ENCODE measurements at regions not wholly inside any gene's neighbourhood (a gene's known extent, or its start where the extent isn't known, plus 50 kb on each side); places are given as distances from the start of the nearest gene placed in this dataset.
"Not testable (repeated sequence)": the region's sequence is repeated elsewhere in the genome, so short reads cannot be mapped to it uniquely, and the experiment has no call there.

DNA sequence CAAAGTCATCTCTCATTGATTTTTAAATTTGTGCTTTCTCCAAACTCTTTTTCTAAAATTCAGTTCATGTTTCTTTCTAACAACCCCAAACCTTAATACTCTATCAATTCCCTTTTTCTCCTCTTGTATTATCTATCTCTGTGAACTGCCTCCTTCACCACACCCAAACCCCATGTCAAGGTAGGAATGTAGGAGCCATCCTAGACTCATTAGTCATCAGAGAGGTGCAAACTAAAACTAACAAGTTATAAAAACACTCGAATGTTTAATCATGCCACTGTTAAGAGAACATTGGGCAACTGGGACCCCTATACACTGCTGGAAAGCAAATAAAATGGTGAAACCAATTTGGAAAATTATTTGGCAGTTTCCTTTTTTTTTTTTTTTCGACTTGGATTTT lies 533.8 kb upstream of the LRRN3 start:
- no peak for TF ChIP-seq CTCF (IDR thresholded peaks at IDR 0.05; ENCODE audit: borderline replicate concordance, insufficient read depth, low read depth, low read length)

GRCh38 chr7:110563286-110563685 lies 527.6 kb upstream of the LRRN3 start:
- not testable (repeated sequence) for H3K4me3 ChIP-seq (ENCODE audit: low read depth, low read length)

More for the DNA sequence above, 533.8 kb upstream of the LRRN3 start:
- no peak overlapping the region for H3K4me3 ChIP-seq (ENCODE audit: low read depth, low read length)

GRCh38 chr7:110564246-110564645 lies 526.7 kb upstream of the LRRN3 start:
- no peak overlapping the region for H3K4me3 ChIP-seq (ENCODE audit: low read depth, low read length)
- no peak for TF ChIP-seq CTCF (IDR thresholded peaks at IDR 0.05; ENCODE audit: borderline replicate concordance, insufficient read depth, low read depth, low read length)

DNA sequence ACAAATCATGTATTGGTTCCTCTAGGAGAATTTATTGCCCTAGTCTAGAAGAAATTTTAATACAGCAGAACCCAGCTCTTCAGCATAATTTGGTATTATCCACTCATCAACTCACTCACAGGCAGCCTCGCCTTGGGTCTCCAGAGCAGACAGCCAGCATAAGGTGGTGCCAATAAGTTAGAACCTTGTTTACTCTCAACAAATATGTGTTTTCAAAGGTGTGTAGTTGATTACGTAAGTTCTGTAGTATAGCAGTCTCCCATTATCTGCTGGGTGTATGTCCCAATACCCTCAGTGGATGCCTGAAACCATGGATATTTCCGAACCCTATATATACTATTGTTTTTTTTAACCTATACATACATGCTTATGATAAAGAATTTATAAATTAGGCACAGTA lies 522.5 kb upstream of the LRRN3 start:
- no peak for TF ChIP-seq CTCF (IDR thresholded peaks at IDR 0.05; ENCODE audit: borderline replicate concordance, insufficient read depth, low read depth, low read length)
- H3K4me3 ChIP-seq (ENCODE audit: low read depth, low read length), result no peak overlapping the region

DNA sequence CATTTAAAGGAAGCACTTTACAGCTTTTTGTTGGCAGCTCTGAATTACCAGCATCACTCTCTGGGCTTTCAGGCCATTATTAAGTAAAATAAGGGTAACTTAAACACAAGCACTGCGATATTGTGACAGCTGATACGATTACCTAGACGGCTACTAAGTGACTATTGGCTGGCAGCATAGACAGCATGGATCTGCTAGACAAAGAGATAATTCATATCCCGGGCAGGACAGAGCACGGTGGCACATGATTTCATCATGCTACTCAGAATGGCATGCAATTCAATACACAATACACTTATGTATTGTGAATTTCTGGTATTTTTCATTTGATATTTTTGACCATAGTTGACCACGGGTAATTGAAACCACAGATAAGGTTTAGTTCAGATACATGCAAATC lies 522.0 kb upstream of the LRRN3 start:
- no peak for TF ChIP-seq CTCF (IDR thresholded peaks at IDR 0.05; ENCODE audit: borderline replicate concordance, insufficient read depth, low read depth, low read length)
- H3K4me3 ChIP-seq (ENCODE audit: low read depth, low read length), result no peak overlapping the region

DNA sequence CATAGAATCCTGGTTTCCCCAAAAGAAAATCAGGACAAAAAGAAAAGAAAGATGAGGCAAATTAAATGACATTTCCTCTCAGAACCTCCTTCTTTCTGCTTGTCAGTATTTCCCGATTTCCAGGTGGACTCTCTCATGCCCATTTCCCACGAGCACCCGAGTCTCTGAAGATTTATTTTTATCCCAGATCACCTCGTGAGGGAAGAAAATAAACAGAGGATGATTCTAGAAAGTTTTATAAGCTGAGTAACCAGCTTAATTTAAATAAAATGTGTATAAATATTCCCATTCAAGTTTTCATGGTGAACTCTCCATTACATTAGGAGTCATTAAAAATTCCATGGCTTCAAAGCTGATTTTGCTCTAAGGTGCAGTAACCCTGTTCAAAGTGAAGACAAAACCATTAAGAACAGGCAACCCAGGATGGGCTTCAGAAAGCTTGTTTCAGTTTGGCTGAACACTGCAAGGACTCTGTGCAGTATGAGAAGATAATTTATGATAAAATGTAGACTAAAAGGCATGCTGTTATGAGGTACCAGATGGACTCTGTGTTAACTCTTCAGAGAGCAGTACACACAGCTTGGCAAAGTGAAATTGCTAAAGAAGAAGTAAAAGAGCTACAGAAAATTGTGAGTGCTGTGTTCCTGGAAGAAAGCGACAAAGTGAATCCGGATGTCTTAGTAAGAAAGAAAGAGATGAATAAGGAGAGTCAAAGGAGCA lies 521.3 kb upstream of the LRRN3 start:
- TF ChIP-seq CTCF (IDR thresholded peaks at IDR 0.05; ENCODE audit: borderline replicate concordance, insufficient read depth, low read depth, low read length), result no peak
- H3K4me3 ChIP-seq (ENCODE audit: low read depth, low read length), result no peak overlapping the region

GRCh38 chr7:110573862-110574528 lies 516.9 kb upstream of the LRRN3 start:
- TF ChIP-seq CTCF (IDR thresholded peaks at IDR 0.05; ENCODE audit: borderline replicate concordance, insufficient read depth, low read depth, low read length), result no peak
- H3K4me3 ChIP-seq (ENCODE audit: low read depth, low read length), result no peak overlapping the region

Data from GM12875 (cell line).